GM19035 (cell line): ENCODE measurements at regions not wholly inside any gene's neighbourhood (a gene's known extent, or its start where the extent isn't known, plus 50 kb on each side); places are given as distances from the start of the nearest gene placed in this dataset.

Experiments used
- ATAC-seq: cut with Tn5 transposase; IDR thresholded peaks from one replicate; pipeline ENCODE4 v1.9.1; 2021; ENCODE audit not compliant: unreplicated experiment

GRCh38 chr10:128608791-128609190, 482.6 kb upstream of the MKI67 start:
- no peak for ATAC-seq

- no peak for ATAC-seq
Observed at GRCh38 chr10:128609460-128609859, 483.2 kb upstream of the MKI67 start.

GRCh38 chr10:128610113-128610512, 483.9 kb upstream of the MKI67 start:
- no peak for ATAC-seq

- no peak for ATAC-seq
Observed at GRCh38 chr10:128612195-128612594, 486.0 kb upstream of the MKI67 start.

- ATAC-seq: no peak
Observed at GRCh38 chr10:128612631-128613030, 486.4 kb upstream of the MKI67 start.

- ATAC-seq: no peak
Observed at GRCh38 chr10:128614016-128614605, 487.9 kb upstream of the MKI67 start.

- ATAC-seq: no peak
Observed at GRCh38 chr10:128614802-128615553, 488.8 kb upstream of the MKI67 start.

- no peak for ATAC-seq
Observed at GRCh38 chr10:128617532-128617931, 491.3 kb upstream of the MKI67 start.

- ATAC-seq: no peak
Observed at GRCh38 chr10:128622706-128623105, 496.5 kb upstream of the MKI67 start.

GRCh38 chr10:128623776-128624175, 497.6 kb upstream of the MKI67 start:
- no peak for ATAC-seq

- no peak for ATAC-seq
Observed at GRCh38 chr10:128624656-128625530, 498.7 kb upstream of the MKI67 start.

DNA sequence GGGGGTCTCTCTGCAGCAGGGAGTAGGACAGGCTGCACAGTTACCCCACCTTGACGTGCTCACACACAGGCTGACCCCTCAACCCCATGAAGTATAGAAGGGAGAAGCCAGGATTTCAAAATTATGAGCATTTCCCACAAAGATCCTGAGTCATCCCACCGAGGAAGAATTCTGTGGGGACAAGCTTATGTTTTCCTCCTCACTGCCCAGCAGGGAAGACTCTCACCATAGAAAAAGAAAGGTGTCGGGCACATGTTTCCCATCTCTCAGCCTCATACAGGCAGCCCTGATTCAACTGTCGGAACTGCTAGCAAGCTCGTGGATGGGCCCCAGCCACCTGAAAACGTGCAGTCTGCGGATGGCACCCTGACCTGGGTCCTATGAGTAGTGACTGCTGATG, 499.7 kb upstream of the MKI67 start:
- no peak for ATAC-seq

DNA sequence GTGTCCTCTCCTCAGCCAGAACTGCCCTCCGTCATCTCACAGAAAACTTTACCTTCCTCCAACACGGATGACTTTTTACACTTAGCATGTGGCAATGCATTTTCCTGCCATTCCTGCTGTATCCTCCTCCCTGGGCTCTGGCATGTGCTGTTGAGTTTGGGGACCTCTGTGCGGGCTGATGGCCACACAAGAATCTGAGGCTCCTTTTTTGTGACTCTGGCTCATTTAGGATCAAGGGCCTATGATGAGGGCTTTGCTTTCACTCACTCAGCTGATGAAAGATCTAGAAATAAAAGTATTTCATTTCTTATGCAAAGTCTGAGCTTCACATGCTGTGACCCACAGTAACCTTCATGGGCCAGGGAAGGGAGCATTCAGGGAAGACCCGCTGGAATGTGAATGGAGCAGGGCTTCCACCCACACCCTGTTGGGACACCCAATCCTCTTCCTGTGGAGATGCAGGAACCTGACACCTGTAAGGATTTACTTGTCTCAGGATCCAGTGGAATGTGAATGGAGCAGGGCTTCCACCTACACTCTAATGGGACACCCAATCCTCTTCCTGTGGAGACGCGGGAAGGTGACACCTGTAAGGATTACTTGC, 500.3 kb upstream of the MKI67 start:
- ATAC-seq: no peak

DNA sequence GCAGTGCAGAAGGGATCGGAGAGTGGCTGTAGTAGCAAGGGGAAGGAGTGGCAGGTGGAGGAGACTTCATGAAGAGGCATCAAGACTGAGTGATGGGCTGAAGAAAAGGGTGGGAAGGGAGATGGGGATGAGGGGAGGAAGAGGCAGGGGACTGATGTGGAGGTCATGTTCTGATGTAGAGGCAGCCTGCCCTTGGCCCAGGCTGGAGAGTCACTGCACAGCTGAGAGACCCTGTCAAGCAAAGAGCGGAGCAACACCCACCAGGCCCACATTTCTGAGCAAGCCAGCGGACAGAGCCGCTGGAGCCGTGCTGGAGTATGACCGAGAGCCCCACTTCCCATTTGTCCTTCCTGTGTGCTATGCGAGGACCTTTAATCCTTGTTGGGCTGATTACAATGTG, 501.6 kb upstream of the MKI67 start:
- no peak for ATAC-seq

- ATAC-seq: no peak
Observed at GRCh38 chr10:128628252-128628651, 502.0 kb upstream of the MKI67 start.

DNA sequence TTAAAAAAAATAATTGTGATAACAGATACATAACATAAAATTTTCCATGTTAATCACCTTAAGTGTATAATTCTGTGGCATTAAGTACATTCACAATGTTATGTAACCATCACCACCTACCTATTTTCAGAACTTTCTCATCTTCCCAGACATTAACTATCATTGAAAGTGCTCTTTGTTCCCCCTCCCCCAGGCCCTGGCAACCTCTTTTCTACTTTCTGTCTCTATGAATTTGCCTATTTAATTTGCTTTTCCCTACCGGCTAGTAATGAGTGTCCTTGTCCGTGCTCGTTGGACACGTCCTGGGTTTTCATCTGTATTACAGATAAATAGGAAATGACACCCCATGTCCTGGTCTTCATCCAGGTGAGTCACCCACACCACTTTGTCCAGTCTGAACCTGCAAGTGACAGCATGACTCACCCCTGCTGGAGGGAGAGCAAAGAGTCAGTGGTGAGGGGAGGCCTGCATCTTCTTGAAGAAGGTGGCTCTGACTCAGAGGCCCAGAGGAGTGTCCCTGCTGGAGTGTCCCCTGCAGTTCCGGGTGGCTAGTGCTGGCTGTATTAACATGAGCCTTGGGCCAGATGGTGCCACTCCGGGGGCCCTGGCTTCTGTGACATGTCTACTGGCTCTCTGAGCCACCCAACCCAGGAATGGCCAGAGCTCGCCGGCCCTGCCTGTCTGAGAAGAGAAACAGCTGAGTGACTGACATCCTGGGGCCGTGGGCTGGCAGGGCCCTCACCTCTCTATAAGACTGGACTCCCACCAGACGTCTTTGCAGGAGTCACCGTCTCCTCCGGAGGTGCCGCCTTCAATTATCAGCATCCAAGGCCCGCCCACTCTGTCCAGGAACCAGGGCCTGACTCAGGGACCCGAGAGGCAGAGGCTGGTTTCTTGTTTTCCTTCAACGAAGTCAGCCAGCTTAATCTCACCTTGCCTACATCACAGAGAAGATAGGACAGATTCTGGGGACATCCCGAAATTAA, 503.2 kb upstream of the MKI67 start:
- no peak for ATAC-seq

GRCh38 chr10:128630787-128631252, 504.6 kb upstream of the MKI67 start:
- ATAC-seq: no peak

GRCh38 chr10:128631801-128632241, 505.6 kb upstream of the MKI67 start:
- no peak for ATAC-seq

DNA sequence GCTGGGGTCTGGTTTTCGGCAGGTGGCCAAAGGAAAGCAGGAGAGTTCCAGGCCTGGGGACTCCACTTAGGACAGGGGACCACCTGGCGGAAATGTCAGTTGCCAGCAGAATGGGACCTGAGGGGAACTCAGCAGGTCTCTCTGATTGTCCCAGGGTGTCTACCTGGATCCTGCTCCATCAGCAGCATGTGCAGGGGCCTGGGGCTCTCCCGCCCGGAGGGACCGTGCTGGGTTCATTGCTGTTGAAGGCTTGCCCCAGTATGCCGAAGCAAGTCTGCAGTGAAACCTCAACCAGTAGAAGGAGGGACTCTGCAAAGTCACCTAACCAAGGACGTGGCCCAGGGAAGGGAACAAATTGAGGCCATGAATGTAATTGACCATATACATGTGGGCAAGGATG, 506.5 kb upstream of the MKI67 start:
- no peak for ATAC-seq
